SK-N-SH (cell line): ENCODE measurements at regions not wholly inside any gene's neighbourhood (a gene's known extent, or its start where the extent isn't known, plus 50 kb on each side); places are given as distances from the start of the nearest gene placed in this dataset.

Experiments
- RFX5 ChIP-seq: IDR thresholded peaks from 2 replicates; pipeline ENCODE4 v1.6.1; 2012; ENCODE audit warnings: mild to moderate bottlenecking, improper control_type of control experiment, low read length
- SMC3 ChIP-seq: IDR thresholded peaks from 2 replicates; pipeline ENCODE4 v1.6.1; 2012; ENCODE audit warnings: low read depth, low read length, improper control_type of control experiment
- TCF12 ChIP-seq: IDR thresholded peaks from 2 replicates; pipeline ENCODE4 v1.4.0; 2012
- USF2 ChIP-seq: fragments of 150-350 bp; IDR thresholded peaks from 2 replicates; pipeline ENCODE4 v1.6.1; 2017; ENCODE audit warnings: antibody characterized with exemption, low read length, low read depth, borderline replicate concordance
- YY1 ChIP-seq: IDR thresholded peaks from 2 replicates; pipeline ENCODE4 v1.4.0; 2012; ENCODE audit warnings: low read depth, mild to moderate bottlenecking

DNA sequence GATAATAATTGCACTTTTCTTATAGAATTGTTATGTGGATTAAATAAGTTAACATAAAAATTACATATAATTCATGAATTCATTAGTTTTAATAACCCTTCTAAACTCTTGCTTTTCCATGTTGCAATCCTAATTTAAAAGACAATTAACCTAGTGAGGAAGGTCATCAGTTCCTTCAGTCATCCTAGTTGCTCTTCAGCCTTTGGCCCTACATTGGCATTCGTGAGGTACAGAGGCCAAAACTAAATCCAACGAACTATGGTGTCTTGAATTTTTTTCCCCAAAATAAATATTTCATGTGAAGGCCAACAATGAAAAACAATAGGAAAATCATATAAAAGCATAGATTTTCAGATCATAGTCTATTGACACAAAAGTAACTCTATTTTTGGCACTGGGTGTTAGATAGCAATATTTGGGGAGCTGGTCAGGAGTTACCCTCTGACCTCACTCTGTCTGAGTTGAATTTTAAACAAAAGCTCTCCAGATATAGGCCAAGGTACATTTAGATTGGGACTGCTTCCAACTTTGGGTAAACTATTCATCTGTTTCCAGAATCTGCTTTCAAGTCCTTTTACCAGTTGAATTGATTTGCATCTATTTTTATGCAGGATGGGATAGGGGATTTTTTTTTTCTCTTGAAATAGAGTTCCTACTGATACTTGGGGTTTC lies 104.5 kb downstream of the SEM1 start:
- TF ChIP-seq RFX5 (no peak), SMC3 (no peak), YY1 (no peak), USF2 (no peak), TCF12 (no peak)
